ENCODE measurements at regions not wholly inside any gene's neighbourhood (a gene's known extent, or its start where the extent isn't known, plus 50 kb on each side); places are given as distances from the start of the nearest gene placed in this dataset.

GRCh38 chr9:16099732-16100536, 547.1 kb downstream of the CCDC171 start:
- DNase-seq (ENCODE audit: low spot score), result no peak

GRCh38 chr9:16100537-16101091, 547.8 kb downstream of the CCDC171 start:
- DNase-seq (ENCODE audit: low spot score), result no peak

GRCh38 chr9:16102154-16102553, 549.3 kb downstream of the CCDC171 start:
- no peak for DNase-seq (ENCODE audit: low spot score)

GRCh38 chr9:16103620-16104397, 551.0 kb downstream of the CCDC171 start:
- DNase-seq (ENCODE audit: low spot score), result no peak

- DNase-seq (ENCODE audit: low spot score), result no peak
Observed at GRCh38 chr9:16105168-16106020, 552.6 kb downstream of the CCDC171 start.

GRCh38 chr9:16106021-16106571, 553.3 kb downstream of the CCDC171 start:
- DNase-seq (ENCODE audit: low spot score), result no peak

GRCh38 chr9:16112116-16112515, 559.3 kb downstream of the CCDC171 start:
- no peak for DNase-seq (ENCODE audit: low spot score)

- no peak for DNase-seq (ENCODE audit: low spot score)
Observed at GRCh38 chr9:16115994-16116393, 563.2 kb downstream of the CCDC171 start.

- no peak for DNase-seq (ENCODE audit: low spot score)
Observed at GRCh38 chr9:16118043-16118442, 565.2 kb downstream of the CCDC171 start.

- no peak for DNase-seq (ENCODE audit: low spot score)
Observed at GRCh38 chr9:16119261-16120230, 566.7 kb downstream of the CCDC171 start.

- DNase-seq (ENCODE audit: low spot score), result no peak
Observed at GRCh38 chr9:16120231-16120641, 567.4 kb downstream of the CCDC171 start.

GRCh38 chr9:16120727-16121126, 567.9 kb downstream of the CCDC171 start:
- DNase-seq (ENCODE audit: low spot score), result no peak

- no peak for DNase-seq (ENCODE audit: low spot score)
Observed at GRCh38 chr9:16121168-16121567, 568.3 kb downstream of the CCDC171 start.

GRCh38 chr9:16121601-16122286, 568.9 kb downstream of the CCDC171 start:
- no peak for DNase-seq (ENCODE audit: low spot score)

- no peak for DNase-seq (ENCODE audit: low spot score)
Observed at GRCh38 chr9:16125629-16126028, 572.8 kb downstream of the CCDC171 start.

GRCh38 chr9:16126042-16126441, 573.2 kb downstream of the CCDC171 start:
- DNase-seq (ENCODE audit: low spot score), result no peak

- no peak for DNase-seq (ENCODE audit: low spot score)
Observed at GRCh38 chr9:16128003-16128402, 575.2 kb downstream of the CCDC171 start.

- DNase-seq (ENCODE audit: low spot score), result no peak
Observed at GRCh38 chr9:16131264-16131663, 578.4 kb downstream of the CCDC171 start.

GRCh38 chr9:16132513-16132912, 579.7 kb downstream of the CCDC171 start:
- DNase-seq (ENCODE audit: low spot score), result no peak

- no peak for DNase-seq (ENCODE audit: low spot score)
Observed at GRCh38 chr9:16133032-16133431, 580.2 kb downstream of the CCDC171 start.
